ENCODE measurements at regions not wholly inside any gene's neighbourhood (a gene's known extent, or its start where the extent isn't known, plus 50 kb on each side); places are given as distances from the start of the nearest gene placed in this dataset.

DNA sequence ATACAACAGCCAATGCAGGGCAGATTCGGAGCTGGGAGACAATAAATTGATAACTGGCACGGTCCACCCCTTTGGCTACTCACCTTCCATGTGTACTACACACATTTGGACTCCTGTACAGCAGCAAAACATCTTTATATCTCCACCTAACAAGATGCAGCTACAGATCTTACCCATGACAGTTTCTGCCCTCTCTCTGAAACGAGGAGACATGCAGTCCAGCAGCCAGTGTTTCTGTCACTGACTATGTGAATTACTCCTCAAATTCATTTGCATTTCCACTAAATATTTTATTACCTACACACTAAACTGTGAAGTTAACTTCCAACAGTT is 58.7 kb upstream of the BEGAIN start:
- TF ChIP-seq EZH2 (IDR thresholded peaks at IDR 0.05) (no peak), POLR2AphosphoS5 (IDR thresholded peaks at IDR 0.05; ENCODE audit: borderline replicate concordance, low read depth, low read length) (no peak), FOXP2 (optimal IDR thresholded peaks at IDR 0.05; ENCODE audit: control extremely low read depth, extremely low read length, insufficient read depth) (no peak)
